Loucy (cell line): ENCODE measurements at regions not wholly inside any gene's neighbourhood (a gene's known extent, or its start where the extent isn't known, plus 50 kb on each side); places are given as distances from the start of the nearest gene placed in this dataset.

Source experiments
- EZH2phosphoT487 ChIP-seq: fragments of 200-600 bp; IDR thresholded peaks from 2 replicates; pipeline ENCODE4 v1.6.1; 2018; ENCODE audit warnings: antibody characterized with exemption, mild to moderate bottlenecking, moderate library complexity, borderline replicate concordance
- TF ChIP-seq, protein P1 (sequence below): fragments of 200-600 bp; sonication (generic); conservative IDR thresholded peaks from 2 replicates; pipeline ENCODE4 v1.5.1; 2014; ENCODE audit warnings: mild to moderate bottlenecking, antibody characterized with exemption, low read length

DNA sequence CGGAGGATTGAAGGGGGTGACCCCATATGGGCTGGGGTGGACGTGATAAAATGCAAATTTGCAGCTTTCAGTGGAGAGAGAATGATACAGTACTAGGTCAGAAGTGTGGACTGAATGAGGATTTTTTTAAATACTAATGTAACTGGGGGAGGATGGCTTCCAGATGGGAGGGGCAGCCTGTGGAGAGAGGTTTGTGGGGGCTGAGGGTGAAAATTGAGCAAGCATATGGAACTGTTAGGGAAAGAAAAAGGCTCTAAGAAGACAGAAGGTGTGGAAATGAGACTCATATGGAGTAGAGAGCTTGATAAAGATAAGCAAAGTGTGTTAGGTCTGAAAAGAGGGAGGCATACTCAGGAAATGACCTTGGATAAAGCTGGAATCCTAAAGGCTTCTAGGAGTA, 926.4 kb downstream of the IGSF11 start:
- TF ChIP-seq, protein P1, sequence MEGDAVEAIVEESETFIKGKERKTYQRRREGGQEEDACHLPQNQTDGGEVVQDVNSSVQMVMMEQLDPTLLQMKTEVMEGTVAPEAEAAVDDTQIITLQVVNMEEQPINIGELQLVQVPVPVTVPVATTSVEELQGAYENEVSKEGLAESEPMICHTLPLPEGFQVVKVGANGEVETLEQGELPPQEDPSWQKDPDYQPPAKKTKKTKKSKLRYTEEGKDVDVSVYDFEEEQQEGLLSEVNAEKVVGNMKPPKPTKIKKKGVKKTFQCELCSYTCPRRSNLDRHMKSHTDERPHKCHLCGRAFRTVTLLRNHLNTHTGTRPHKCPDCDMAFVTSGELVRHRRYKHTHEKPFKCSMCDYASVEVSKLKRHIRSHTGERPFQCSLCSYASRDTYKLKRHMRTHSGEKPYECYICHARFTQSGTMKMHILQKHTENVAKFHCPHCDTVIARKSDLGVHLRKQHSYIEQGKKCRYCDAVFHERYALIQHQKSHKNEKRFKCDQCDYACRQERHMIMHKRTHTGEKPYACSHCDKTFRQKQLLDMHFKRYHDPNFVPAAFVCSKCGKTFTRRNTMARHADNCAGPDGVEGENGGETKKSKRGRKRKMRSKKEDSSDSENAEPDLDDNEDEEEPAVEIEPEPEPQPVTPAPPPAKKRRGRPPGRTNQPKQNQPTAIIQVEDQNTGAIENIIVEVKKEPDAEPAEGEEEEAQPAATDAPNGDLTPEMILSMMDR: no peak
- no peak for TF ChIP-seq EZH2phosphoT487
